GM21390 (cell line): ENCODE measurements at regions not wholly inside any gene's neighbourhood (a gene's known extent, or its start where the extent isn't known, plus 50 kb on each side); places are given as distances from the start of the nearest gene placed in this dataset.
"Not testable (repeated sequence)": the region's sequence is repeated elsewhere in the genome, so short reads cannot be mapped to it uniquely, and the experiment has no call there.

Experiments
- ATAC-seq: cut with Tn5 transposase; IDR thresholded peaks from one replicate; pipeline ENCODE4 v1.9.1; 2021; ENCODE audit not compliant: unreplicated experiment

DNA sequence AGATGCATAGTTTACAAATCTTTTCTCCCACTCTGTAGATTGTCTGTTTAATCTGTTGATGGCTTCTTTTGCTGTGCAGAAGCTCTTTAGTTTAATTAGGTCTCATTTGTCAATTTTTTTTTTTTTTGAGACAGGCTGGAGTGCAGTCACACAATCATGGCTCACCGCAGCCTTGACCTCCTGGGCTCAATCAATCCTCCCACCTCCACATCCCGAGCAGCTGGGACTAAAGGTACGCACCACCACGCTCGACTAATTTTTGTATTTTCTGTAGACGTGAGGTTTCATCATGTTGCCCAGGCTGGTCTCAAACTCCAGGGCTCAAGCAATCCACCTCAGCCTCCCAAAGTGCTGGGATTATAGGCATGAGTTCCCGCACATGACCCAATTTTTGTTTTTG is 1655.8 kb downstream of the REEP3 start:
- no peak for ATAC-seq

DNA sequence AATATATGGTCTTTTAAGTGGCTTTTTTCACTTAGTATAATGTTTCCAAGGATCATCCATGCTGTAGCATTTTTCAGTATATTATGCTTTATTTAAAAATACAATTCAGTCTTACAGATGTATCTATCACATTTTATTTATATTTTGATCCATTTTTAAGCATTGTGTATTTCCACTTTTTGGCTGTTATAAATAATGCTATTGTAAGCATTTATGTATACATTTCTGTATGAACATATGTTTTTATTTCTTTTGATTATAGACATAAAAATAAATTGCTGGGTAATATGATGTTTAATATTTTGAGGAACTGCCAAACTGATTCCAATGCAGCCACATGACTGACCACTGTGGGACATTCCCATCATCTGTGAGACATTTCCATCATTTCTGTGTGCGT is 1662.0 kb downstream of the REEP3 start:
- ATAC-seq, result no peak

GRCh38 chr10:65186668-65187067 is 1665.5 kb downstream of the REEP3 start:
- ATAC-seq, result not testable (repeated sequence)

DNA sequence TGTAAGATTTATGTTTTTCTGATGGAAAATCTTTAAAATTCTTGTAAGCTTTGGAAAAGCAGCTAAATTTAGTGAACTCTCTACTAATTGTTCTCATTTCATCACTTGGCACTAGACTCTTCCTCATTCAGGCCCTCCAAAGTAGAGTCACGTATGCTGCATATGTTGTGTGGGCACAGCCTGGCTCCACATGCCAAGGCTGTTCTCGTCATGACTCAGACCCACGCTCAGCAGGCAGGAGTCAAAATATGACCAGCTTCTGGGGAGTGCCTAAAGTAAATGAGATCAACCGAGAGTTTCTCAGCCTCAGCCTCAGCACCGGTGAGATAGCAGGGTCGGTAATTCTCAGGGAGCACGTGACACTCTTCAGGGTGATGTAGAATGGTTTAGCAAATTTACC is 1672.9 kb downstream of the REEP3 start:
- ATAC-seq, result no peak

GRCh38 chr10:65194555-65194954 is 1673.4 kb downstream of the REEP3 start:
- ATAC-seq, result no peak

DNA sequence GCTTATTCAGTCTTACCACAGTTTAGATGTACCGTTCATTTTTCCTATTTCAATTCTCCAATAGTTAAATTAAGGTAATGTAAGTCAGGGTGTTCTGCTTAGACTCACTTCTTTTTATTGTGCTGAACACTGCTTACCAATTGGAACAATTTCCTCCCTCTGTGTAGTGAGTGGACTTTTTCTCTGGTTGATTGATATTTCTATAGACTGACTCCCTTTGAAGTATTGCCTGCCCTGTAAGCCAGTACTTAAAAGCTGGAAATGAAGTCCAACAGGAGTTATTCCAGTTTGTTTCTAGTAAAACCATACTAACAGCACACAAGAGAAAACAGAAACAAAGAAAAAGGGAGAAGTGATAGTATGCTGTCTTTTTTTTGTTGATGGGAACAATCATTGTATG is 1674.9 kb downstream of the REEP3 start:
- ATAC-seq, result no peak

DNA sequence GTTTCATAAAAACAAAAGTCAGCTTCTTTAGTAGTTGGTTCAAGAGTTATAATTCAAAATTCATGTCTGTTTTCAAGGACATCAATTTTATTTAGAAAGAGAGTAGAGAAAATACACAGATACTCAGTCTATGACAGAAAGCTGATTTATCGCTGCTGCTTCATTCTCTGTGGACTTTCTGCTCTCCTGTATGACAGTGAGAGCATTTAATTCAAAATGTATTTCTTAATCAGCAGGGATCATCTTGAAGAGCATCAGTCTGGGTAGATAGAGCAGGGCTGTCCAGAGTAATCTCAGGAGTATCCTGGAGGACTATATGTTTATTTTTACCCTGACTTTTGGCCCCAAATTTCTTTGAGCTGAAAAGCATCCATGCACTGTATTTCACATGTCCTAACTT is 1676.7 kb downstream of the REEP3 start:
- ATAC-seq, result no peak

GRCh38 chr10:65201491-65201890 is 1680.3 kb downstream of the REEP3 start:
- ATAC-seq, result no peak

GRCh38 chr10:65204999-65205398 is 1683.8 kb downstream of the REEP3 start:
- ATAC-seq, result no peak

- ATAC-seq, result no peak
These were observed 1692.0 kb downstream of the REEP3 start for GRCh38 chr10:65213170-65213569.

- no peak for ATAC-seq
These were observed 1698.2 kb downstream of the REEP3 start for GRCh38 chr10:65219444-65219843.

DNA sequence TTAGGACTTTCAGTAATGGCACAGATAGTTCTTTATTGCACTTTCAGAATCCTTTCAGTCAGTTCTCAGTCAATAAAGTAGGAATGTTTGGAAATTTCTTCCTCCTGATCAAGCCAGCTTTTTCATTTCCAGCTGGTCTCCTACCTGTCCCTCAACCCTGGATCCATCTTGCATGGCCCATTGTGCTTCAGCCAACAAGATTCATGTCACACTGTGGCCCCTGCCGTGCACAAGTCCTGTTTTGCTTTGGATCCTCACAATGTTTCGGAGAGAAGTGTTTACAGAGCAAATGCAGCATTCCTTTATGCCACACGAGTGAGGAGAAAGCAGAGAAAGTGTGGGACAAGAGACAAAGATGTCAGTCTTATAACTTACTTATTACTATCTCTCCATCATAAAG is 1694.7 kb upstream of the LRRTM3 start:
- no peak for ATAC-seq

DNA sequence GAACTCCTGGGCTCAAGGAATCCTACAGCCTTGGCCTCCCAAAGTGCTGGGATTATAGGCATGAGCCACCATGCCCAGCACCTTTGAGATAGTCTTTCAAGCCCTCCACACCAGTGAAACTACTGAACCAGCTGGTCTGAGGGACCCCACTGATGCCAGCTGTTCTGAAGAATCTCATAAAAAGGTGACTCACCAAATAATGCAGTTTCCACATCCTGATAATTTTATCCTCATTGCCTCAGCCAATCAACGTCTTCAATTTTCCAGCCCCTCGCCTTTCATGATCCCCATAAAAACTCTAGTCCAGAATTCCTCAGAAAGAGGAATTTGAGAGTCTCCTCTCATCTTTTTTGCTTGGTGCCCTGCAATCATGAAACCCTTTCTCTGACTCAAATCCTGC is 1691.6 kb upstream of the LRRTM3 start:
- no peak for ATAC-seq

DNA sequence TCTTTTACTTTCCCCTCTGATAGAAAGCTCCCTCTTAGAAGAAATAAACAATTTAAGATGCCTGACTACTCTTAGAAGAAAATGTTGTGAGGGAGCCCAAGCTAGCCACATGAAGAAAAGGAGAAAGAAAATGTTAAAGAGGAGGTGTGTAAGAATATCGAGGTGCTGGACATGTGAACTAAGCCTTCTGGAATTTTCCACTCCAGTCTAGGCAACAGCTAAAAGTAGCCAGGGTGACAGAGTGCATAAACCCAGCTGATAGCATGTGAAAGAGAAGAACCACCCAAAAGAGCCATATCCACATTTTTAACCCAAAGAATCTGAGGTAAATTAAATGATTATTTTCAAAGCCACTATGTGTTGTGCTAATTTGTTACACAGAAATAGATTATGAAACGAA is 1690.6 kb upstream of the LRRTM3 start:
- ATAC-seq, result no peak

GRCh38 chr10:65235846-65236245 is 1690.0 kb upstream of the LRRTM3 start:
- ATAC-seq, result no peak

GRCh38 chr10:65265451-65265954 is 1660.3 kb upstream of the LRRTM3 start:
- ATAC-seq, result no peak

GRCh38 chr10:65269551-65269950 is 1656.3 kb upstream of the LRRTM3 start:
- not testable (repeated sequence) for ATAC-seq

- no peak for ATAC-seq
These were observed 1654.9 kb upstream of the LRRTM3 start for GRCh38 chr10:65270969-65271368.

DNA sequence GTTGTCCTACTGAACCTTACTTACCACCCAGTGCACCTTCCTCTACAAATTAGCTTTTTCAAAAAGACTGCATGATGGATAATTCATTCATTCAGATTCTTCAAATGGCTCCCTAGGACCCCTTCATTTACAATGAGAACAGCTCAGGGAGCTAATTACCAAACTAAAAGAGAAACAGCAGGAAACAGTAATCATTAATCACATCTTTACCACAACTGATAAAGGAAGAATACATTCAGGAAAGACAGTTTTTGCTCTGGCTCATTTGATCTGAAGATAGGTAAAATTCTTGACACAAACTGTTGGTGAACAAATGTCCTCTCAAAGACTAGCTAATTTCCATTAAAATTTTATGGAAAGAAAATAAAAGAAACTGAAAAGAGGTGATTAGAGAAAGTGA is 1652.7 kb upstream of the LRRTM3 start:
- no peak for ATAC-seq

DNA sequence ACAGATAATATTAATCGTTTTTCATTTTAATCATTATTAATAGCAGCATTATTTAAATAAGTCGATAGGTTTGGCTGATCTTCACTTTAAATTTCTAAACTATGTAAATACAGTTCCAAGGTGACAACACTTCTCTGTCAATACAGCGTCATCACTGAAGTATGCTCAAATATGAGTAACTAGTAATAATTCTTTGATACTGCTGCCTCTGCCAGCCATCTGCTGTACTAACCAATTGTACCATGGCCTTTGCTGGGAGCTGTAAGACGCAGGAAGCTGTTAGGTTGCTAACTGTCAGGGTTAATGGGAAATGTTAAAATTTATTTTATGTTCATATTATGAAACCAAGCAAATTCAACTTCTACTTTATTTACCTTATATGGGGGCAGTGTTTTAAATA is 1650.5 kb upstream of the LRRTM3 start:
- no peak for ATAC-seq

DNA sequence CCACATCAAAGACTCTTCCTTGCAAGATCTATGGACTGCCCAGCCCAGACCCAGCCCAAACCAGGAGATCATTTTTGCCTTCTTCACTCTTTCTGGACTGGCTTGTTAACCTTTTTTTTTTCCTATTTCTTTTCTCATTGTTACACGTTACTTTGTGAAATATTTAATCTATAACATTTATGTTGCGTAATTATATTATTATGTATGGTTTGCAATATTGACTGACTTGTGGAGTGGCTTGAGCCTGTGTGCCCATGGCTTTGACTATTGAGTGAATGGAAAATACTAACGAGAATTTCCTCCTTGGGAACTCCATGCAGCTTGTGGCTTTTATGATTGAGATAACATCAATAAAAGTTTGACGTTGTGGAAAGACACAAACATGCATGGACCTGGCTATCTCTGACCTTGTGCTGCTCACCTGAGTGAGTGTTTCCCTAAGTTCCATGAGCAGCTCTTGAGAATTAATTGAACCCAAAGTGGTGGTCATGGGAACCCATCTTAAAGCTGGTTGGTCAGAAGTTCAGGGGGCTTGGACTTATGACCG is 1641.3 kb upstream of the LRRTM3 start:
- no peak for ATAC-seq

DNA sequence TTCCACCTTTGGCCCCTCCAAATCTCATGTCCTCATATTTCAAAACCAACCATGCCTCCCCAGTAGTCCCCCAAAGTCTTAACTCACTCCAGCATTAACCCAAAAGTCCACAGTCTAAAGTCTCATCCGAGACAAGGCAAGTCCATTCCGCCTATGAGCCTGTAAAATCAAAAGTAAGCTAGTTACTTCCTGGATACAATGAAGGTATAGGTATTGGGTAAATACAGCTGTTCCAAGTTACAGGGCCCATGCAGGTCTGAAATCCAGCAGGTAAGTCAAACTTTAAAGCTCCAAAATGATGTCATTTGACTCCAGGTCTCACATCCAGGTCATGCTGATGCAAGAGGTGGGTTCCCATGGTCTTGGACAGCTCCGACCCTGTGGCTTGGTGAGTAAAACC is 1640.1 kb upstream of the LRRTM3 start:
- ATAC-seq, result not testable (repeated sequence)

DNA sequence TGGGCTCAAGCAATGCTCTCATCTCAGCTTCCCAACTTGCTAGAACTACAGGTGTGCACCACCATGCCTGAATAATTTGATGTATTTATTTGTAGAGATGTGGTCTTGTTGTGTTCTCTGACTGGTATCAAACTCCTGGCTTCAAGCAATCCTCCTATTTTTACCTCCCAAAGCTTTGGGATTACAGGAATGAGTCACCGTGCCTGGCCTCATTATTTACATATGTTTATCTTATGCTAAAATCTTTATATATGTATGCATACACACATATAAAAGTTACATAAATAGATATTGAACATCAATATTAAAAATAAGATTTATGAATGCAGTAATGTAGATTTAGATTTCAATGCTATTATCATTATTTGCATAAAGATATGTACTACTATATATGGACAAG is 1634.5 kb upstream of the LRRTM3 start:
- no peak for ATAC-seq

GRCh38 chr10:65292551-65292950 is 1633.3 kb upstream of the LRRTM3 start:
- ATAC-seq, result no peak
